ENCODE measurements at regions not wholly inside any gene's neighbourhood (a gene's known extent, or its start where the extent isn't known, plus 50 kb on each side); places are given as distances from the start of the nearest gene placed in this dataset.

GRCh38 chr2:147408357-147408756 lies 436.5 kb upstream of the ACVR2A start:
- Histone ChIP-seq H3K4me1 (no peaks in the 10 kb centered on the region), H3K27ac (no peak overlapping the region), H3K36me3 (no peaks in the 10 kb centered on the region), H3K9me3 (peaks cover 0 to 9% (median 0%) of the 10 kb centered on the region in 3 donors), H3K27me3 (no peaks in the 10 kb centered on the region), H3K4me3 (no peak overlapping the region)
- no peak for TF ChIP-seq CTCF (IDR thresholded peaks at IDR 0.05)
- no peak for TF ChIP-seq EP300 (IDR thresholded peaks at IDR 0.05)
- no peak for TF ChIP-seq POLR2AphosphoS5 (IDR thresholded peaks at IDR 0.05)
- no peak for TF ChIP-seq POLR2A (IDR thresholded peaks at IDR 0.05)
- WGBS, 2 donors (ENCODE audit: low coverage in 1 of 2): 54 to 74% methylated on average over 2 of the region's 2 CpGs
- ATAC-seq: no peak

GRCh38 chr2:147405651-147406050 lies 439.2 kb upstream of the ACVR2A start:
- no peaks in the 10 kb centered on the region for H3K9me3 ChIP-seq
- no peak for TF ChIP-seq POLR2AphosphoS5 (IDR thresholded peaks at IDR 0.05)
- TF ChIP-seq POLR2A (IDR thresholded peaks at IDR 0.05): no peak
- no peak for TF ChIP-seq EP300 (IDR thresholded peaks at IDR 0.05)
- TF ChIP-seq CTCF (IDR thresholded peaks at IDR 0.05): no peak
- H3K36me3 ChIP-seq: no peaks in the 10 kb centered on the region
- 4 to 20% methylated on average over 1 of the region's 1 CpG for WGBS, 2 donors (ENCODE audit: low coverage in 1 of 2)
- no peaks in the 10 kb centered on the region for H3K27me3 ChIP-seq
- no peak overlapping the region for H3K4me3 ChIP-seq
- ATAC-seq: no peak
- no peaks in the 10 kb centered on the region for H3K4me1 ChIP-seq
- no peak overlapping the region for H3K27ac ChIP-seq

- Histone ChIP-seq H3K4me1 (no peaks in the 10 kb centered on the region), H3K27ac (no peak overlapping the region), H3K4me3 (no peak overlapping the region), H3K9me3 (no peaks in the 10 kb centered on the region), H3K27me3 (no peaks in the 10 kb centered on the region), H3K36me3 (no peaks in the 10 kb centered on the region)
- WGBS, 2 donors (ENCODE audit: low coverage in 1 of 2): 17 to 44% methylated on average over 1 to 2 of the region's 2 CpGs
- peak; percentile 73 for ATAC-seq
- TF ChIP-seq CTCF (IDR thresholded peaks at IDR 0.05) (no peak), EP300 (IDR thresholded peaks at IDR 0.05) (no peak), POLR2A (IDR thresholded peaks at IDR 0.05) (no peak), POLR2AphosphoS5 (IDR thresholded peaks at IDR 0.05) (no peak)
Observed at GRCh38 chr2:147398996-147399395, 445.8 kb upstream of the ACVR2A start.

- H3K9me3 ChIP-seq: no peaks in the 10 kb centered on the region
- WGBS, 2 donors (ENCODE audit: low coverage in 1 of 2): 69 to 80% methylated on average over 2 of the region's 2 CpGs
- no peak overlapping the region for H3K27ac ChIP-seq
- no peak for ATAC-seq
- H3K27me3 ChIP-seq: no peaks in the 10 kb centered on the region
- H3K4me3 ChIP-seq: no peak overlapping the region
- H3K36me3 ChIP-seq: no peaks in the 10 kb centered on the region
- H3K4me1 ChIP-seq: no peaks in the 10 kb centered on the region
- no peak for TF ChIP-seq CTCF (IDR thresholded peaks at IDR 0.05)
- no peak for TF ChIP-seq EP300 (IDR thresholded peaks at IDR 0.05)
- no peak for TF ChIP-seq POLR2A (IDR thresholded peaks at IDR 0.05)
- no peak for TF ChIP-seq POLR2AphosphoS5 (IDR thresholded peaks at IDR 0.05)
Observed at GRCh38 chr2:147398301-147398700, 446.5 kb upstream of the ACVR2A start.

- 86 to 94% methylated on average over 2 to 3 of the region's 3 CpGs for WGBS, 2 donors (ENCODE audit: low coverage in 1 of 2)
- no peak overlapping the region for H3K4me3 ChIP-seq
- no peaks in the 10 kb centered on the region for H3K27me3 ChIP-seq
- no peak overlapping the region for H3K27ac ChIP-seq
- H3K9me3 ChIP-seq: no peaks in the 10 kb centered on the region
- TF ChIP-seq POLR2AphosphoS5 (IDR thresholded peaks at IDR 0.05) (no peak), POLR2A (IDR thresholded peaks at IDR 0.05) (no peak), CTCF (IDR thresholded peaks at IDR 0.05) (no peak), EP300 (IDR thresholded peaks at IDR 0.05) (no peak)
- no peaks in the 10 kb centered on the region for H3K36me3 ChIP-seq
- H3K4me1 ChIP-seq: no peaks in the 10 kb centered on the region
- no peak for ATAC-seq
Observed at GRCh38 chr2:147396890-147397289, 447.9 kb upstream of the ACVR2A start.
